A549 (cell line): ENCODE measurements at regions not wholly inside any gene's neighbourhood (a gene's known extent, or its start where the extent isn't known, plus 50 kb on each side); places are given as distances from the start of the nearest gene placed in this dataset.

Source experiments
- ATAC-seq, 2 experiments: fragments of 200-7000 bp in 1 of 2; fragments of >200 bp in 1 of 2; cut with Nextera tagmentation in 1 of 2; cut with Tn5 transposase in 1 of 2; 3 replicates each; pipeline versions ENCODE4 v1.8.0 to v1.9.1; 2018 to 2020; ENCODE audit warnings: mild to moderate bottlenecking in 1 of 2, moderate library complexity in 1 of 2
- CTCF ChIA-PET: fragments of 300-600 bp; sonication (Branson Sonifier 250); formaldehyde crosslinking; extraction: SDS; loops from one replicate; lab custom pipeline; 2021; ENCODE audit warnings: antibody characterized with exemption, inconsistent platforms; lab: Yijun Ruan, JAX
- POLR2A ChIA-PET: fragments of 350-600 bp; formaldehyde crosslinking; extraction: SDS; loops from one replicate; lab custom pipeline; 2021; ENCODE audit warnings: antibody characterized with exemption, inconsistent platforms; lab: Yijun Ruan, JAX
- DNase-seq, 2 experiments: peaks; one replicate each; pipeline versions ENCODE4 v3.0.0 to v3.0.0-alpha.2; 2011 to 2016; ENCODE audit warnings: low read depth in 1 of 2, low spot score in 1 of 2
- FAIRE-seq: peaks from 2 replicates; lab custom pipeline; 2011; peaks lifted over from hg19 to GRCh38; lab: Jason Lieb, UNC
- H3K27ac ChIP-seq, 2 experiments: fragments of >200 bp; sonication (Bioruptor Twin); formaldehyde crosslinking; 3 replicates each; pipeline ENCODE4 v1.5.1; 2016 to 2017
- H3K4me1 ChIP-seq: fragments of >200 bp; sonication (Bioruptor Twin); formaldehyde crosslinking; 3 replicates; pipeline ENCODE4 v1.6.1; 2016
- H3K4me2 ChIP-seq: fragments of >200 bp; sonication (Bioruptor Twin); formaldehyde crosslinking; 3 replicates; pipeline ENCODE4 v1.6.1; 2016
- H3K4me3 ChIP-seq: fragments of >200 bp; sonication (Bioruptor Twin); formaldehyde crosslinking; 3 replicates; pipeline ENCODE4 v1.5.1; 2016
- H3K9me3 ChIP-seq: fragments of >200 bp; sonication (Bioruptor Twin); formaldehyde crosslinking; 3 replicates; pipeline ENCODE4 v1.6.1; 2016
- BHLHE40 ChIP-seq: IDR thresholded peaks from 2 replicates; pipeline ENCODE4 v1.6.1; 2012; ENCODE audit warnings: low read depth, low read length, inconsistent platforms
- CBX8 ChIP-seq: fragments of 200-600 bp; sonication (generic); IDR thresholded peaks from 2 replicates; pipeline ENCODE4 v1.6.1; 2016
- CHD2 ChIP-seq: fragments of 150-350 bp; IDR thresholded peaks from 2 replicates; pipeline ENCODE4 v1.6.1; 2014; ENCODE audit warnings: low read length; ENCODE audit not compliant: partially characterized antibody
- CHD4 ChIP-seq: fragments of 200-600 bp; sonication (generic); IDR thresholded peaks from 2 replicates; pipeline ENCODE4 v1.6.1; 2016; ENCODE audit warnings: antibody characterized with exemption, mild to moderate bottlenecking, borderline replicate concordance
- E2F6 ChIP-seq: IDR thresholded peaks from 2 replicates; pipeline ENCODE4 v1.6.1; 2012; ENCODE audit warnings: low read depth, borderline replicate concordance
- ELK1 ChIP-seq: fragments of 150-350 bp; IDR thresholded peaks from 2 replicates; pipeline ENCODE4 v1.6.1; 2014; ENCODE audit warnings: low read depth, mild to moderate bottlenecking, low read length
- HES2 ChIP-seq: fragments of >200 bp; sonication (Bioruptor Twin); formaldehyde crosslinking; IDR thresholded peaks from 2 replicates; pipeline ENCODE4 v1.6.1; 2016
- HEYL ChIP-seq: fragments of 250-450 bp; sonication (Bioruptor Pico); IDR thresholded peaks from 2 replicates; pipeline ENCODE4 v1.8.0; 2021; ENCODE audit warnings: mild to moderate bottlenecking, moderate library complexity
- KDM1A ChIP-seq: fragments of 200-600 bp; sonication (generic); IDR thresholded peaks from 2 replicates; pipeline ENCODE4 v1.6.1; 2016; ENCODE audit warnings: low read depth, mild to moderate bottlenecking
- PBX3 ChIP-seq: IDR thresholded peaks from 2 replicates; pipeline ENCODE4 v1.6.1; 2012
- PHF8 ChIP-seq: fragments of 200-600 bp; sonication (generic); IDR thresholded peaks from 2 replicates; pipeline ENCODE4 v1.6.1; 2016; ENCODE audit warnings: low read depth, mild to moderate bottlenecking, antibody characterized with exemption, moderate library complexity, borderline replicate concordance
- POLR2AphosphoS2 ChIP-seq: conservative IDR thresholded peaks from 2 replicates; pipeline ENCODE4 v1.6.1; 2012; ENCODE audit warnings: low read length, improper control_type of control experiment, inconsistent platforms
- RAD21 ChIP-seq, 2 experiments: fragments of >200 bp in 1 of 2; sonication (Bioruptor Twin) in 1 of 2; formaldehyde crosslinking in 1 of 2; IDR thresholded peaks in 1 of 2; conservative IDR thresholded peaks in 1 of 2; 2 replicates in 1 of 2; 3 replicates in 1 of 2; pipeline ENCODE4 v1.6.1; 2012 to 2018; ENCODE audit warnings: inconsistent platforms in 1 of 2
- RARB ChIP-seq: fragments of 250-450 bp; sonication (Bioruptor Pico); IDR thresholded peaks from 2 replicates; pipeline ENCODE4 v1.8.0; 2021; ENCODE audit warnings: mild to moderate bottlenecking, moderate library complexity
- RNF2 ChIP-seq: fragments of 200-600 bp; sonication (generic); IDR thresholded peaks from 2 replicates; pipeline ENCODE4 v1.6.1; 2016; ENCODE audit warnings: low read depth, mild to moderate bottlenecking, antibody characterized with exemption, moderate library complexity, borderline replicate concordance
- TP53 ChIP-seq: fragments of 250-450 bp; sonication (Bioruptor Pico); IDR thresholded peaks from 2 replicates; pipeline ENCODE4 v1.5.0; 2021; ENCODE audit warnings: mild to moderate bottlenecking, moderate library complexity
- ZFP36 ChIP-seq: fragments of 450-650 bp; IDR thresholded peaks from 2 replicates; pipeline ENCODE4 v1.6.1; 2014; ENCODE audit warnings: borderline replicate concordance; ENCODE audit not compliant: partially characterized antibody
- WGBS: methylation state at CpG from one replicate; pipeline ENCODE4 v1.1.6; 2017; ENCODE audit errors: missing lambda C conversion rate; 5-methylcytosine and 5-hydroxymethylcytosine counted together
- TF ChIP-seq, protein P1 (sequence below): fragments of >200 bp; sonication (Bioruptor Twin); formaldehyde crosslinking; IDR thresholded peaks from 3 replicates; pipeline ENCODE4 v1.6.1; 2016

DNA sequence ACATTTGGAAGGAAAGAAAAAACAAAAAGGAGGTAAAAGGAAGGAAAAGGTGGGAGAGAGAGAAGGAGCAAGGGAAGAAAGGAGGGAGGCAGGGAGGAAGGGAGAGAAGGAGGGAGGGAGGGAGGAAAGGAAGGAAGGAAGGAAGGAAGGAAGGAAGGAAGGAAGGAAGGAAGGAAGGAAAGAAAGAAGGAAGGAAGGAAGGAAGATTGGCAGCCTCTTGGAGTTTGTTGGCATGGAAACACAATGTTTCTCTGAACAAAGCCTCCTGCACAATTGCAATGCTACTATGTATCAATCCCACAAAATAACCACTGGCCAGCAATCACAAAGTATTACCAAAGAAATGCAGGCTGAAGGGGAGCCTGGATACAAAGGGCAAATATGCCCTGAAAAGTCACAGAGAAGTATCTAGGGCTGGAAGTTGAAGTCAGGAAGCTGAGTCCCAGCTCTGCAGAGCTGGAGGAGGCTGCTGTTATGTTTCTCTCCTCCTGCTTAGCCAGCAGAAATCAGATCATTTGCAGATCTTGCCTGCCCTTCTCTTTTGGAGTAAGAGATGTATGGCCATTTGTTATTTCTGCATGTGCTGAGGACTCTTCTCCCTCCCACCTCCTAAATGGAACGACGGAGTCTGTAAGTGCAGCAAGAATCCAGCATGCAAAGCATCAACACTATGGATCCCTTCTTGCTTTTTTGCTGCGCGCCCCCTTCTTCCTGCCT, 195.9 kb upstream of the LDB2 start:
- TF ChIP-seq RNF2 (no peak), CBX8 (no peak)
- Histone ChIP-seq H3K4me3 (no peak overlapping the region), H3K4me2 (no peak overlapping the region), H3K27ac (no peak overlapping the region), H3K4me1 (no peaks in the 10 kb centered on the region), H3K9me3 (no peaks in the 10 kb centered on the region)
- DNase-seq (no peak), FAIRE-seq (no peak), ATAC-seq (no peak)
- WGBS, result 22% methylated on average over 4 of the region's 4 CpGs
- CTCF ChIA-PET, result no interaction called here
- POLR2A ChIA-PET, result no interaction called here

GRCh38 chr4:17093481-17093880, 195.0 kb upstream of the LDB2 start:
- TF ChIP-seq ZFP36 (no peak), KDM1A (no peak), POLR2AphosphoS2 (no peak), E2F6 (no peak), PHF8 (no peak), PBX3 (no peak), CHD2 (no peak), HEYL (no peak), ELK1 (no peak), BHLHE40 (no peak), TP53 (no peak), CHD4 (no peak), RNF2 (no peak), RAD21 (conservative IDR thresholded peaks at IDR 0.05 in 1 of 2, IDR thresholded peaks at IDR 0.05 in 1 of 2) (no peak)
- TF ChIP-seq, protein P1, sequence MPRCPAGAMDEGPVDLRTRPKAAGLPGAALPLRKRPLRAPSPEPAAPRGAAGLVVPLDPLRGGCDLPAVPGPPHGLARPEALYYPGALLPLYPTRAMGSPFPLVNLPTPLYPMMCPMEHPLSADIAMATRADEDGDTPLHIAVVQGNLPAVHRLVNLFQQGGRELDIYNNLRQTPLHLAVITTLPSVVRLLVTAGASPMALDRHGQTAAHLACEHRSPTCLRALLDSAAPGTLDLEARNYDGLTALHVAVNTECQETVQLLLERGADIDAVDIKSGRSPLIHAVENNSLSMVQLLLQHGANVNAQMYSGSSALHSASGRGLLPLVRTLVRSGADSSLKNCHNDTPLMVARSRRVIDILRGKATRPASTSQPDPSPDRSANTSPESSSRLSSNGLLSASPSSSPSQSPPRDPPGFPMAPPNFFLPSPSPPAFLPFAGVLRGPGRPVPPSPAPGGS, result no peak
- FAIRE-seq (no peak), ATAC-seq (no peak), DNase-seq (no peak)
- WGBS, result 2% methylated on average over 5 of the region's 5 CpGs
- Histone ChIP-seq H3K4me2 (no peak overlapping the region), H3K9me3 (no peaks in the 10 kb centered on the region), H3K27ac (no peak overlapping the region), H3K4me1 (no peaks in the 10 kb centered on the region), H3K4me3 (no peak overlapping the region)
- POLR2A ChIA-PET, result no interaction called here
- CTCF ChIA-PET, result no interaction called here

GRCh38 chr4:17092736-17093437, 194.4 kb upstream of the LDB2 start:
- Histone ChIP-seq H3K27ac (no peak overlapping the region), H3K4me2 (no peak overlapping the region), H3K9me3 (no peaks in the 10 kb centered on the region), H3K4me3 (no peak overlapping the region), H3K4me1 (no peaks in the 10 kb centered on the region)
- TF ChIP-seq RARB (CRISPR knock-in tag), result no peak
- no peak for TF ChIP-seq HES2
- no peak for DNase-seq
- ChIA-PET POLR2A (no interaction called here), CTCF (no interaction called here)
- no peak for ATAC-seq
- WGBS, result 0% methylated on average over 2 of the region's 2 CpGs
- FAIRE-seq, result no peak
